Stimulated activated CD4-positive, alpha-beta T cell treated with anti-CD3 and anti-CD28 coated beads, Interleukin-12 subunit alpha, Interleukin-12 subunit beta, amount 100 ng/mL, for 48 hours (primary cell): ENCODE measurements at regions not wholly inside any gene's neighbourhood (a gene's known extent, or its start where the extent isn't known, plus 50 kb on each side); places are given as distances from the start of the nearest gene placed in this dataset.
A peak's percentile ranks its signal among the peaks of the same experiment; 100 is the strongest.
"Not testable (repeated sequence)": the region's sequence is repeated elsewhere in the genome, so short reads cannot be mapped to it uniquely, and the experiment has no call there.

Experiments
- DNase-seq, 3 donors: peaks; one replicate each; pipeline ENCODE4 v3.0.0-alpha.2; 2020; ENCODE audit warnings: low read depth in 2 of 3, low spot score in 1 of 3

GRCh38 chr21:14058566-14058965, 152.2 kb downstream of the LIPI start:
- no peak for DNase-seq

GRCh38 chr21:14057841-14058481, 152.8 kb downstream of the LIPI start:
- not testable (repeated sequence) for DNase-seq

- DNase-seq: no peak
Observed at GRCh38 chr21:14057313-14057712, 153.4 kb downstream of the LIPI start.

- no peak for DNase-seq
Observed at GRCh38 chr21:14056771-14057191, 154.0 kb downstream of the LIPI start.

GRCh38 chr21:14055746-14056515, 154.8 kb downstream of the LIPI start:
- not testable (repeated sequence) for DNase-seq

GRCh38 chr21:14054682-14055081, 156.1 kb downstream of the LIPI start:
- no peak for DNase-seq

GRCh38 chr21:14050121-14050520, 160.6 kb downstream of the LIPI start:
- no peak for DNase-seq

- no peak for DNase-seq
Observed at GRCh38 chr21:14046401-14046800, 164.4 kb downstream of the LIPI start.

GRCh38 chr21:14040386-14040785, 170.4 kb downstream of the LIPI start:
- DNase-seq: no peak

GRCh38 chr21:14028619-14029018, 182.1 kb downstream of the LIPI start:
- DNase-seq: not testable (repeated sequence)

- DNase-seq: peak; percentile 80 to 84 (median 81)
Observed at GRCh38 chr21:14027235-14027869, 183.4 kb downstream of the LIPI start.

GRCh38 chr21:14020108-14020507, 190.6 kb downstream of the LIPI start:
- DNase-seq: not testable (repeated sequence)

- DNase-seq: not testable (repeated sequence)
Observed at GRCh38 chr21:14015841-14016240, 194.9 kb downstream of the LIPI start.

GRCh38 chr21:14013623-14014498, 196.9 kb downstream of the LIPI start:
- DNase-seq: not testable (repeated sequence)

GRCh38 chr21:14013056-14013603, 197.6 kb downstream of the LIPI start:
- no peak for DNase-seq

GRCh38 chr21:14012409-14012808, 198.3 kb downstream of the LIPI start:
- DNase-seq: no peak

- DNase-seq: not testable (repeated sequence)
Observed at GRCh38 chr21:14011751-14012150, 199.0 kb downstream of the LIPI start.

- not testable (repeated sequence) for DNase-seq
Observed at GRCh38 chr21:14011149-14011548, 199.6 kb downstream of the LIPI start.

- DNase-seq: no peak
Observed at GRCh38 chr21:14010729-14011128, 200.0 kb downstream of the LIPI start.

- DNase-seq: not testable (repeated sequence)
Observed at GRCh38 chr21:14009990-14010389, 200.8 kb downstream of the LIPI start.
